HL-60 (cell line): ENCODE measurements at regions not wholly inside any gene's neighbourhood (a gene's known extent, or its start where the extent isn't known, plus 50 kb on each side); places are given as distances from the start of the nearest gene placed in this dataset.

ENCODE experiments used
- DNase-seq, 2 experiments: peaks; one replicate each; pipeline ENCODE4 v3.0.0-alpha.2; 2010 to 2020; ENCODE audit warnings: low read depth in 1 of 2, low spot score in 1 of 2
- H3K27ac ChIP-seq: fragments of 250-450 bp; sonication (Bioruptor Pico); replicated peaks from 2 replicates; pipeline ENCODE4 v1.5.1; 2020; ENCODE audit warnings: mild to moderate bottlenecking, moderate library complexity
- H3K27me3 ChIP-seq: fragments of 250-450 bp; sonication (Bioruptor Pico); 2 replicates; pipeline ENCODE4 v1.5.1; 2021; ENCODE audit warnings: mild to moderate bottlenecking, moderate library complexity; ENCODE audit not compliant: insufficient read depth, poor library complexity, severe bottlenecking
- H3K4me3 ChIP-seq: replicated peaks from 2 replicates; pipeline ENCODE4 v1.5.1; 2011; ENCODE audit warnings: mild to moderate bottlenecking, control low read depth, low read length; ENCODE audit not compliant: insufficient read depth
- CTCF ChIP-seq: IDR thresholded peaks from one replicate; pipeline ENCODE4 v1.5.1; 2011; ENCODE audit warnings: low read length, control low read depth, inconsistent platforms; ENCODE audit not compliant: insufficient read depth
- GABPA ChIP-seq: IDR thresholded peaks from 2 replicates; pipeline ENCODE4 v1.6.1; 2012; ENCODE audit warnings: low read depth
- POLR2AphosphoS5 ChIP-seq: IDR thresholded peaks from 2 replicates; pipeline ENCODE4 v1.6.1; 2012; ENCODE audit warnings: low read depth
- REST ChIP-seq: IDR thresholded peaks from 2 replicates; pipeline ENCODE4 v1.6.1; 2012; ENCODE audit warnings: low read depth; ENCODE audit not compliant: insufficient replicate concordance
- SPI1 ChIP-seq: IDR thresholded peaks from 2 replicates; pipeline ENCODE4 v1.6.1; 2012; ENCODE audit warnings: low read depth, mild to moderate bottlenecking, borderline replicate concordance

GRCh38 chr1:189301235-189301634 lies 1176.4 kb downstream of the BRINP3 start:
- TF ChIP-seq GABPA = no peak
- TF ChIP-seq SPI1 = no peak
- no peak for TF ChIP-seq CTCF
- TF ChIP-seq REST = no peak
- no peak for TF ChIP-seq POLR2AphosphoS5
- no peak for DNase-seq
- no peak overlapping the region for H3K4me3 ChIP-seq
- H3K27ac ChIP-seq = no peak overlapping the region
- no peaks in the 10 kb centered on the region for H3K27me3 ChIP-seq

- H3K27me3 ChIP-seq = no peaks in the 10 kb centered on the region
- DNase-seq = no peak
- H3K27ac ChIP-seq = no peak overlapping the region
- H3K4me3 ChIP-seq = no peak overlapping the region
- no peak for TF ChIP-seq SPI1
- TF ChIP-seq CTCF = no peak
- TF ChIP-seq REST = no peak
- no peak for TF ChIP-seq POLR2AphosphoS5
- no peak for TF ChIP-seq GABPA
These were observed 1172.4 kb downstream of the BRINP3 start for GRCh38 chr1:189305279-189305678.

GRCh38 chr1:189311915-189312314 lies 1165.7 kb downstream of the BRINP3 start:
- no peak overlapping the region for H3K27ac ChIP-seq
- no peak for DNase-seq
- no peak overlapping the region for H3K4me3 ChIP-seq
- TF ChIP-seq REST = no peak
- no peak for TF ChIP-seq CTCF
- TF ChIP-seq GABPA = no peak
- TF ChIP-seq POLR2AphosphoS5 = no peak
- TF ChIP-seq SPI1 = no peak
- H3K27me3 ChIP-seq = no peaks in the 10 kb centered on the region
